HG03520 (cell line): ENCODE measurements at regions not wholly inside any gene's neighbourhood (a gene's known extent, or its start where the extent isn't known, plus 50 kb on each side); places are given as distances from the start of the nearest gene placed in this dataset.
"Not testable (repeated sequence)": the region's sequence is repeated elsewhere in the genome, so short reads cannot be mapped to it uniquely, and the experiment has no call there.

Source experiments
- ATAC-seq: cut with Tn5 transposase; IDR thresholded peaks from one replicate; pipeline ENCODE4 v1.9.1; 2021; ENCODE audit warnings: mild to moderate bottlenecking, moderate library complexity; ENCODE audit not compliant: unreplicated experiment

GRCh38 chr3:153266619-153267018 is 104.6 kb downstream of the RAP2B start:
- no peak for ATAC-seq

- no peak for ATAC-seq
These were observed 106.7 kb downstream of the RAP2B start for GRCh38 chr3:153268564-153269279.

GRCh38 chr3:153269730-153270129 is 107.7 kb downstream of the RAP2B start:
- no peak for ATAC-seq

GRCh38 chr3:153273217-153273616 is 111.2 kb downstream of the RAP2B start:
- ATAC-seq, result no peak

- no peak for ATAC-seq
These were observed 111.9 kb downstream of the RAP2B start for GRCh38 chr3:153273767-153274435.

- ATAC-seq, result no peak
These were observed 112.5 kb downstream of the RAP2B start for GRCh38 chr3:153274561-153274960.

GRCh38 chr3:153275514-153275913 is 113.5 kb downstream of the RAP2B start:
- ATAC-seq, result no peak

- no peak for ATAC-seq
These were observed 115.0 kb downstream of the RAP2B start for GRCh38 chr3:153277029-153277428.

GRCh38 chr3:153281236-153281997 is 119.4 kb downstream of the RAP2B start:
- not testable (repeated sequence) for ATAC-seq

- no peak for ATAC-seq
These were observed 120.3 kb downstream of the RAP2B start for GRCh38 chr3:153282355-153282754.

GRCh38 chr3:153284282-153284938 is 122.4 kb downstream of the RAP2B start:
- ATAC-seq, result peak; percentile 50

- ATAC-seq, result no peak
These were observed 123.2 kb downstream of the RAP2B start for GRCh38 chr3:153285194-153285641.

GRCh38 chr3:153285982-153286381 is 124.0 kb downstream of the RAP2B start:
- ATAC-seq, result no peak

GRCh38 chr3:153287017-153287416 is 125.0 kb downstream of the RAP2B start:
- ATAC-seq, result no peak

- no peak for ATAC-seq
These were observed 127.3 kb downstream of the RAP2B start for GRCh38 chr3:153289334-153289808.

GRCh38 chr3:153290268-153291015 is 128.4 kb downstream of the RAP2B start:
- no peak for ATAC-seq

- no peak for ATAC-seq
These were observed 129.1 kb downstream of the RAP2B start for GRCh38 chr3:153291059-153291685.

GRCh38 chr3:153293265-153293664 is 131.2 kb downstream of the RAP2B start:
- ATAC-seq, result no peak

GRCh38 chr3:153295901-153296300 is 133.9 kb downstream of the RAP2B start:
- no peak for ATAC-seq

- no peak for ATAC-seq
These were observed 143.2 kb downstream of the RAP2B start for GRCh38 chr3:153305189-153305588.
